K562 (cell line): ENCODE measurements at regions not wholly inside any gene's neighbourhood (a gene's known extent, or its start where the extent isn't known, plus 50 kb on each side); places are given as distances from the start of the nearest gene placed in this dataset.

Experiments
- ATAC-seq: fragments of 200-7000 bp; cut with Tn5 transposase; 3 replicates; pipeline ENCODE4 v1.9.1; 2020; ENCODE audit warnings: moderate library complexity
- BruUV-seq: library from RNA; stranded (reverse); fragments of 400-500 nt; replicated peaks from 2 replicates; lab custom pipeline; 2021; lab: Mats Ljungman, UMichigan
- CTCF ChIA-PET: fragments of 300-600 bp; formaldehyde crosslinking; extraction: SDS; loops from one replicate; lab custom pipeline; 2021; ENCODE audit warnings: low intra/inter-chr PET ratio; lab: Yijun Ruan, JAX
- POLR2A ChIA-PET: fragments of 300-600, 350-650 bp; sonication (Branson Sonifier 250); formaldehyde crosslinking; extraction: SDS; loops from one replicate; lab custom pipeline; 2021; ENCODE audit warnings: antibody characterized with exemption, inconsistent platforms; lab: Yijun Ruan, JAX
- DNase-seq, 4 experiments: peaks; one replicate each; pipeline versions ENCODE4 v3.0.0 to v3.0.0-alpha.2; 2011 to 2018; ENCODE audit warnings: low spot score in 3 of 4, mixed read lengths in 3 of 4; ENCODE audit errors: extremely low read depth in 1 of 4
- FAIRE-seq: peaks from 2 replicates; lab custom pipeline; 2011; peaks lifted over from hg19 to GRCh38; lab: Jason Lieb, UNC
- H2AFZ ChIP-seq: 2 replicates; pipeline ENCODE4 v1.6.0; 2011; ENCODE audit warnings: low read depth, low read length, control low read depth, inconsistent platforms
- H3K27ac ChIP-seq: fragments of 200-600 bp; 3 replicates; pipeline ENCODE4 v1.8.0; 2011; ENCODE audit warnings: low read depth, mild to moderate bottlenecking, control low read depth, inconsistent platforms, low read length, moderate library complexity, mixed read lengths; ENCODE audit errors: extremely low read depth
- H3K27me3 ChIP-seq, 2 experiments: fragments of 300-600 bp in 1 of 2; 2 replicates in 1 of 2; 3 replicates in 1 of 2; pipeline versions ENCODE4 v1.6.0 to v1.8.0; 2011; ENCODE audit warnings: inconsistent platforms in 2 of 2, low read length in 2 of 2, mild to moderate bottlenecking in 1 of 2, mixed read lengths in 1 of 2, moderate library complexity in 1 of 2; ENCODE audit not compliant: control insufficient read depth in 2 of 2, insufficient read depth in 2 of 2
- H3K36me3 ChIP-seq: fragments of 300-600 bp; 3 replicates; pipeline ENCODE4 v1.8.0; 2011; ENCODE audit warnings: mild to moderate bottlenecking, low read length, inconsistent platforms; ENCODE audit not compliant: control insufficient read depth, insufficient read depth
- H3K4me1 ChIP-seq, 2 experiments: fragments of 200-600 bp in 1 of 2; replicated peaks in 1 of 2; 2 replicates in 1 of 2; 3 replicates in 1 of 2; pipeline versions ENCODE4 v1.5.1 to v1.8.0; 2011; ENCODE audit warnings: inconsistent platforms in 2 of 2, low read length in 2 of 2, mild to moderate bottlenecking in 1 of 2, mixed read lengths in 1 of 2, moderate library complexity in 1 of 2; ENCODE audit not compliant: control insufficient read depth in 2 of 2, insufficient read depth in 2 of 2
- H3K4me2 ChIP-seq: 2 replicates; pipeline ENCODE4 v1.6.1; 2011; ENCODE audit warnings: low read length, control low read depth, inconsistent platforms, mixed read lengths; ENCODE audit not compliant: insufficient read depth
- H3K4me3 ChIP-seq: fragments of 200-600 bp; sonication (generic), shearing (Covaris generic); 2 replicates; pipeline ENCODE4 v1.5.1; 2016; ENCODE audit warnings: control low read depth, inconsistent platforms
- H3K79me2 ChIP-seq: fragments of 200-600 bp; 3 replicates; pipeline ENCODE4 v1.8.0; 2011; ENCODE audit warnings: low read length, inconsistent platforms; ENCODE audit not compliant: control insufficient read depth, insufficient read depth
- H3K9ac ChIP-seq, 2 experiments: 2 replicates each; pipeline versions ENCODE4 v1.6.0 to v1.6.1; 2011; ENCODE audit warnings: low read depth in 2 of 2, low read length in 2 of 2, control low read depth in 1 of 2, inconsistent platforms in 1 of 2, mild to moderate bottlenecking in 1 of 2, mixed read lengths in 1 of 2; ENCODE audit not compliant: insufficient read depth in 1 of 2
- H3K9me1 ChIP-seq: one replicate; pipeline ENCODE4 v1.6.0; 2011; ENCODE audit warnings: inconsistent platforms, mild to moderate bottlenecking, low read length, moderate library complexity; ENCODE audit not compliant: control insufficient read depth, insufficient read depth
- H3K9me3 ChIP-seq: replicated peaks from 2 replicates; pipeline ENCODE4 v1.5.1; 2011; ENCODE audit warnings: low read depth, low read length, inconsistent platforms; ENCODE audit not compliant: control insufficient read depth, insufficient read depth
- H4K20me1 ChIP-seq: replicated peaks from 2 replicates; pipeline ENCODE4 v1.6.1; 2011; ENCODE audit warnings: low read length, inconsistent platforms, mixed read lengths; ENCODE audit not compliant: control insufficient read depth, insufficient read depth
- ARID3B ChIP-seq: fragments of 250-450 bp; sonication (Bioruptor Pico); IDR thresholded peaks from 2 replicates; pipeline ENCODE4 v1.4.0; 2020; ENCODE audit warnings: borderline replicate concordance
- FOXP4 ChIP-seq: sonication (generic); formaldehyde crosslinking; IDR thresholded peaks from 2 replicates; pipeline ENCODE4 v1.8.0; 2022; ENCODE audit warnings: mild to moderate bottlenecking, missing genetic modification reagents, borderline replicate concordance
- HMG20B ChIP-seq: fragments of 250-450 bp; sonication (Bioruptor Pico); IDR thresholded peaks from 2 replicates; pipeline ENCODE4 v1.5.0; 2021; ENCODE audit warnings: mild to moderate bottlenecking
- RCOR1 ChIP-seq, 2 experiments: IDR thresholded peaks; 2 replicates each; pipeline ENCODE4 v1.6.1; 2012; ENCODE audit warnings: low read depth in 2 of 2, low read length in 2 of 2, borderline replicate concordance in 1 of 2, improper control_type of control experiment in 1 of 2
- SAFB2 ChIP-seq: fragments of 200-400 bp; formaldehyde crosslinking; IDR thresholded peaks from 2 replicates; pipeline ENCODE4 v1.6.1; 2018; ENCODE audit warnings: borderline replicate concordance, low read length, low read depth, moderate library complexity; ENCODE audit not compliant: severe bottlenecking
- SP2 ChIP-seq: IDR thresholded peaks from 2 replicates; pipeline ENCODE4 v1.6.1; 2011; ENCODE audit warnings: mild to moderate bottlenecking, low read depth, low read length, moderate library complexity; ENCODE audit not compliant: poor library complexity, severe bottlenecking; ENCODE audit errors: extremely low read depth
- ZNF444 ChIP-seq: fragments of 250-450 bp; sonication (Bioruptor Pico); IDR thresholded peaks from 2 replicates; pipeline ENCODE4 v1.4.0; 2020; ENCODE audit warnings: mild to moderate bottlenecking, moderate library complexity
- ZNF740 ChIP-seq, 3 experiments: fragments of 200-800 bp in 1 of 3; sonication (Bioruptor generic) in 1 of 3; sonication (generic) in 1 of 3; formaldehyde crosslinking in 1 of 3; IDR thresholded peaks; 2 replicates each; pipeline versions ENCODE4 v1.6.1 to v1.8.0; 2016 to 2022; ENCODE audit warnings: mild to moderate bottlenecking in 2 of 3, missing compliant biosample characterization in 2 of 3, missing genetic modification characterization in 2 of 3, missing genetic modification reagents in 1 of 3
- WGBS: fragments of 100-300 bp; shearing (Covaris generic); methylation state at CpG from one replicate; pipeline ENCODE4 v1.1.6; 2016; ENCODE audit warnings: low coverage, mixed read lengths; ENCODE audit not compliant: insufficient coverage; ENCODE audit errors: missing lambda C conversion rate; 5-methylcytosine and 5-hydroxymethylcytosine counted together
- in situ Hi-C: fragments of 300-500 bp; cut with MboI; formaldehyde crosslinking; loops from 4 replicates; pipeline ENCODE4 v1.15.0; 2018; ENCODE audit warnings: inconsistent platforms, mixed read lengths
- intact Hi-C: fragments of 100-400 bp; cut with micrococcal nuclease; formaldehyde crosslinking; loops from 2 replicates; pipeline ENCODE4 v1.14.2; 2022
- TF ChIP-seq, protein P1 (sequence below): fragments of 150-350 bp; IDR thresholded peaks from 2 replicates; pipeline ENCODE4 v1.6.1; 2014; ENCODE audit warnings: low read depth, mild to moderate bottlenecking, low read length, borderline replicate concordance

- TF ChIP-seq ARID3B (CRISPR knock-in tag) (no peak), SAFB2 (no peak), HMG20B (no peak), FOXP4 (no peak)
Measured at GRCh38 chr6:87799651-87800050, 97.6 kb upstream of the AKIRIN2 start (continued).

DNA sequence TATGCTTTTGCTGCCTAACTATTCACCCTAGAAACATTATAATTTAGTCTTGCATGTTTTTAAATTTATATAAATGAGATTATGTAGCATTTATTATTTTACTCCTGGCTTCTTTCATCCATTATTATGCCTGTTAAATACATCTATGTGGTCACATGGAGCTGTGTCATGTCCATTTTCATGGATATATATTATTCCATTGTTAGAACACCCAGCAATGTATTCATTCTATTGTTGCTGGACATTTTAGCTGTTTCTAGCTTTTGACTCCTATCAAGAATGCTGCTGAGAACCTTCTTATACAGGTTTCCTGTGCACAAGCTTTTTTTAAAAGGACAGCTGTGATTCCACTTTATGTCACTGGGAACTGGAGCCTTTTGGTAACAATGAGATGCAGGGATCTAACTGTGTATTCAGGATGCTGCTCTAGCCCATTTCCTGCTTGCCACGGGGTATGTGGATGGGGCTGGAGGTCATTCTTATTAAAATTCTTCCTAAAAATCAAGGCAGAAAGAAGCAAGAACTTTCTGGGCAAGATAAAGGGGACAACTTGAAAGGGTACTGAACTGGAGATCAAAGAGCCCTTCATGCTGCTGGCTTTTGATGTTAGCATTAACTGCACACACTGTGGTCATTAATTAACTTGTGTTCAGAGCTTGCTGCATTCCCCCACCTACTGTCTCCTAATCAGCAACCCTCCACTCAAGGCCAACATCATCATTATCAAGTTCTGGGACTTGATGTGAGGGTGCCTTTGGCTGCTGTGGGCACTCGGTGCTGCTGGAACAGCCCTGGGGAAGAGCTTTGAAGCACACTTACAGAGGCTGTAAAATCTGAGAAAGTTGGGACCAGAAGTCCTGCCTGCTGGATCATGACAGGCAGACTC is 96.6 kb upstream of the AKIRIN2 start:
- no peaks in the 10 kb centered on the region for H3K9me3 ChIP-seq
- ChIA-PET CTCF (no interaction called here), POLR2A (interaction anchor here (0.6 to 1.0 kb wide), 4 partner anchors 9 to 587 kb away, joined by 3 to 4 read pairs (median 4); no protein-coding TSS in a partner anchor)
- no peaks in the 10 kb centered on the region for H3K79me2 ChIP-seq
- no peak overlapping the region for H3K9ac ChIP-seq
- H4K20me1 ChIP-seq, result 0 out of 2 replicates have a peak, but pooled peaks cover 4% of the 10 kb centered on the region
- H2AFZ ChIP-seq, result no peak overlapping the region
- no peak overlapping the region for H3K27ac ChIP-seq
- intact Hi-C loops (loop anchor here (10.0 kb wide), 1 partner anchor 314 kb away; no protein-coding TSS in a partner anchor), in situ Hi-C loops (no loop called here)
- no TSS peak for BruUV-seq
- H3K36me3 ChIP-seq, result no peaks in the 10 kb centered on the region
- H3K4me1 ChIP-seq, result no peaks in the 10 kb centered on the region
- FAIRE-seq, result no peak
- ATAC-seq, result no peak
- H3K4me3 ChIP-seq, result no peak overlapping the region
- WGBS, result 0% methylated on average over 2 of the region's 2 CpGs
- H3K4me2 ChIP-seq, result no peak overlapping the region
- no peak for DNase-seq
- H3K27me3 ChIP-seq, result peaks cover 18 to 27% of the 10 kb centered on the region in 2 experiments
- H3K9me1 ChIP-seq, result no peaks in the 10 kb centered on the region
- TF ChIP-seq ZNF444, result no peak
- TF ChIP-seq ZNF740 (CRISPR knock-in tag; IDR thresholded peaks at IDR 0.05), result no peak
- no peak for TF ChIP-seq ZNF740 (tag; IDR thresholded peaks at IDR 0.05)
- TF ChIP-seq SP2, result no peak
- TF ChIP-seq, protein P1, sequence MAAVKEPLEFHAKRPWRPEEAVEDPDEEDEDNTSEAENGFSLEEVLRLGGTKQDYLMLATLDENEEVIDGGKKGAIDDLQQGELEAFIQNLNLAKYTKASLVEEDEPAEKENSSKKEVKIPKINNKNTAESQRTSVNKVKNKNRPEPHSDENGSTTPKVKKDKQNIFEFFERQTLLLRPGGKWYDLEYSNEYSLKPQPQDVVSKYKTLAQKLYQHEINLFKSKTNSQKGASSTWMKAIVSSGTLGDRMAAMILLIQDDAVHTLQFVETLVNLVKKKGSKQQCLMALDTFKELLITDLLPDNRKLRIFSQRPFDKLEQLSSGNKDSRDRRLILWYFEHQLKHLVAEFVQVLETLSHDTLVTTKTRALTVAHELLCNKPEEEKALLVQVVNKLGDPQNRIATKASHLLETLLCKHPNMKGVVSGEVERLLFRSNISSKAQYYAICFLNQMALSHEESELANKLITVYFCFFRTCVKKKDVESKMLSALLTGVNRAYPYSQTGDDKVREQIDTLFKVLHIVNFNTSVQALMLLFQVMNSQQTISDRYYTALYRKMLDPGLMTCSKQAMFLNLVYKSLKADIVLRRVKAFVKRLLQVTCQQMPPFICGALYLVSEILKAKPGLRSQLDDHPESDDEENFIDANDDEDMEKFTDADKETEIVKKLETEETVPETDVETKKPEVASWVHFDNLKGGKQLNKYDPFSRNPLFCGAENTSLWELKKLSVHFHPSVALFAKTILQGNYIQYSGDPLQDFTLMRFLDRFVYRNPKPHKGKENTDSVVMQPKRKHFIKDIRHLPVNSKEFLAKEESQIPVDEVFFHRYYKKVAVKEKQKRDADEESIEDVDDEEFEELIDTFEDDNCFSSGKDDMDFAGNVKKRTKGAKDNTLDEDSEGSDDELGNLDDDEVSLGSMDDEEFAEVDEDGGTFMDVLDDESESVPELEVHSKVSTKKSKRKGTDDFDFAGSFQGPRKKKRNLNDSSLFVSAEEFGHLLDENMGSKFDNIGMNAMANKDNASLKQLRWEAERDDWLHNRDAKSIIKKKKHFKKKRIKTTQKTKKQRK, result no peak
- no peak for TF ChIP-seq RCOR1 (IDR thresholded peaks at IDR 0.05; ENCODE audit: borderline replicate concordance in 1 of 2, low read depth in 2 of 2, low read length in 2 of 2)
